OCI-LY1 (cell line): ENCODE measurements at regions not wholly inside any gene's neighbourhood (a gene's known extent, or its start where the extent isn't known, plus 50 kb on each side); places are given as distances from the start of the nearest gene placed in this dataset.
"Not testable (repeated sequence)": the region's sequence is repeated elsewhere in the genome, so short reads cannot be mapped to it uniquely, and the experiment has no call there.

Experiments
- H2AFZ ChIP-seq: fragments of 200-600 bp; sonication (generic), shearing (Covaris generic); 2 replicates; pipeline ENCODE4 v1.6.0; 2014; ENCODE audit warnings: antibody characterized with exemption, mild to moderate bottlenecking, low read length
- H3F3A ChIP-seq: fragments of 200-600 bp; sonication (generic), shearing (Covaris generic); 2 replicates; pipeline ENCODE4 v1.6.0; 2014; ENCODE audit warnings: mild to moderate bottlenecking, antibody characterized with exemption, low read length, moderate library complexity; ENCODE audit not compliant: insufficient read depth
- H3K27ac ChIP-seq: fragments of 200-600 bp; sonication (generic); 2 replicates; pipeline ENCODE4 v1.5.1; 2014; ENCODE audit warnings: low read length, mixed run types, mild to moderate bottlenecking, low read depth; ENCODE audit not compliant: poor library complexity, severe bottlenecking
- H3K27me3 ChIP-seq: fragments of 200-600 bp; sonication (generic); 2 replicates; pipeline ENCODE4 v1.6.0; 2014; ENCODE audit warnings: antibody characterized with exemption, mild to moderate bottlenecking, low read length, moderate library complexity; ENCODE audit not compliant: insufficient read depth
- H3K36me3 ChIP-seq: fragments of 200-600 bp; sonication (generic); 2 replicates; pipeline ENCODE4 v1.6.1; 2014; ENCODE audit warnings: mild to moderate bottlenecking, antibody characterized with exemption, low read length, moderate library complexity, mixed read lengths; ENCODE audit not compliant: insufficient read depth
- H3K4me1 ChIP-seq: fragments of 200-600 bp; sonication (generic); 2 replicates; pipeline ENCODE4 v1.5.1; 2014; ENCODE audit warnings: mild to moderate bottlenecking, low read length, moderate library complexity; ENCODE audit not compliant: insufficient read depth, severe bottlenecking
- H3K4me2 ChIP-seq: fragments of 200-600 bp; sonication (generic), shearing (Covaris generic); 2 replicates; pipeline ENCODE4 v1.6.1; 2014; ENCODE audit warnings: low read length
- H3K4me3 ChIP-seq: fragments of 200-600 bp; sonication (generic); 2 replicates; pipeline ENCODE4 v1.5.1; 2014; ENCODE audit warnings: low read length, low read depth, mild to moderate bottlenecking, mixed read lengths; ENCODE audit not compliant: poor library complexity, severe bottlenecking
- H3K79me2 ChIP-seq: fragments of 200-600 bp; shearing (Covaris generic); 2 replicates; pipeline ENCODE4 v1.6.1; 2016; ENCODE audit warnings: mixed run types, low read length, mixed read lengths; ENCODE audit not compliant: insufficient read depth
- H3K9ac ChIP-seq: fragments of 200-600 bp; sonication (generic), shearing (Covaris generic); 2 replicates; pipeline ENCODE4 v1.6.1; 2014; ENCODE audit warnings: mild to moderate bottlenecking, low read length, mixed read lengths
- H3K9me2 ChIP-seq: fragments of 200-600 bp; sonication (generic), shearing (Covaris generic); 2 replicates; pipeline ENCODE4 v1.6.1; 2014; ENCODE audit warnings: low read depth, mild to moderate bottlenecking, low read length, mixed read lengths
- H3K9me3 ChIP-seq: fragments of 200-600 bp; shearing (Covaris generic); 2 replicates; pipeline ENCODE4 v1.6.1; 2014; ENCODE audit warnings: low read length, mixed read lengths
- H4K20me1 ChIP-seq: fragments of 200-600 bp; sonication (generic), shearing (Covaris generic); 2 replicates; pipeline ENCODE4 v1.6.0; 2016; ENCODE audit warnings: mild to moderate bottlenecking, low read length; ENCODE audit not compliant: insufficient read depth
- CTCF ChIP-seq: fragments of 200-600 bp; sonication (generic), shearing (Covaris generic); IDR thresholded peaks from 2 replicates; pipeline ENCODE4 v1.5.1; 2017; ENCODE audit warnings: mild to moderate bottlenecking, antibody characterized with exemption, low read length, moderate library complexity, mixed read lengths
- EZH2 ChIP-seq: fragments of 200-600 bp; sonication (generic), shearing (Covaris generic); IDR thresholded peaks from 2 replicates; pipeline ENCODE4 v1.8.0; 2017; ENCODE audit warnings: borderline replicate concordance, mixed run types, mild to moderate bottlenecking, antibody characterized with exemption, low read length, moderate library complexity, mixed read lengths

- Histone ChIP-seq H2AFZ (no peak overlapping the region), H3K4me2 (no peak overlapping the region), H3K4me3 (no peak overlapping the region), H3K79me2 (no peaks in the 10 kb centered on the region), H3K9me2 (no peaks in the 10 kb centered on the region), H3K9ac (no peak overlapping the region), H3K27ac (no peak overlapping the region), H3K36me3 (no peaks in the 10 kb centered on the region; the same call in 1 of the 2 replicates), H3F3A (no peaks in the 10 kb centered on the region), H4K20me1 (no peaks in the 10 kb centered on the region), H3K27me3 (no peaks in the 10 kb centered on the region), H3K9me3 (no peaks in the 10 kb centered on the region), H3K4me1 (no peaks in the 10 kb centered on the region)
- TF ChIP-seq EZH2 (no peak), CTCF (no peak)
Observed at GRCh38 chr16:29304251-29304650, 102.3 kb downstream of the NPIPB11 start.

DNA sequence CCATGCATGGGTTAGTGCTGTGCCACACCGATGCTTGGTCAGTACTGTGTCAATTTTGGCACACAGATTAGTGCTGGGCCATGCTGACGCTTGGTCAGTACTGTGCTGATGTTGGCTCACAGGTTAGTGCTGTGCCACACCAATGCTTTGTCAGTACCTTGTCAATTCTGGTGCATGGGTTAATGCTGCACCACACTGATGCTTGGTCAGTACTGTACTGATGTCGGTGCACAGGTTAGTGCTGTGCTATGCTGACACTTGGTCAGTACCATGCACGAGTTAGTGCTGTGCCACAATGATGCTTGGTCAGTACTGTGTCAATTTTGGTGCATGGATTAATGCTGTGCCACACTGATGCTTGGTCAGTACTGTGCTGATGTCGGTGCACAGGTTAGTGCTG lies 103.0 kb downstream of the NPIPB11 start:
- no peak overlapping the region for H2AFZ ChIP-seq
- no peaks in the 10 kb centered on the region for H3K9me3 ChIP-seq
- TF ChIP-seq EZH2 (no peak), CTCF (no peak)
- H4K20me1 ChIP-seq: no peaks in the 10 kb centered on the region
- H3K36me3 ChIP-seq: no peaks in the 10 kb centered on the region; the same call in 1 of the 2 replicates
- no peaks in the 10 kb centered on the region for H3F3A ChIP-seq
- no peak overlapping the region for H3K4me2 ChIP-seq
- H3K4me1 ChIP-seq: no peaks in the 10 kb centered on the region
- H3K79me2 ChIP-seq: no peaks in the 10 kb centered on the region
- no peak overlapping the region for H3K9ac ChIP-seq
- H3K27me3 ChIP-seq: no peaks in the 10 kb centered on the region
- H3K4me3 ChIP-seq: no peak overlapping the region
- H3K27ac ChIP-seq: no peak overlapping the region
- H3K9me2 ChIP-seq: no peaks in the 10 kb centered on the region

DNA sequence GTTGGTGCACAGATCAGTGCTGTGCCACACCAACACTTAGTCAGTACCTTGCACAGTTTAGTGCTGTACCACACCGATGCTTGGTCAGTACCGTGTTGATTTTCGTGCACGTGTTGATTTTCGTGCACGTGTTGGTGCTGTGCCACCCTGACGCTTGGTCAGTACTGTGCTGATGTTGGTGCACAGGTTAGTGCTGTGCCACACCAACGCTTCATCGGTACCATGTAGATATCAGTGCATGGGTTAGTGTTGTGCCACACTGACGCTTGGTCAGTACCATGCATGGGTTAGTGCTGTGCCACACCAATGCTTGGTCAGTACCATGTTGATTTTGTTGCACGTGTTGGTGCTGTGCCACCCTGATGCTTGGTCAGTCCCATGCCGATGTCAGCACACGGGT lies 103.5 kb downstream of the NPIPB11 start:
- no peak overlapping the region for H2AFZ ChIP-seq
- no peak for TF ChIP-seq CTCF
- TF ChIP-seq EZH2: no peak
- H3K4me3 ChIP-seq: no peak overlapping the region

GRCh38 chr16:29302433-29302832 lies 104.1 kb downstream of the NPIPB11 start:
- not testable (repeated sequence) for H3K36me3 ChIP-seq, H3K27me3 ChIP-seq, H3K4me3 ChIP-seq, H3K9ac ChIP-seq, H3K27ac ChIP-seq, H3K4me1 ChIP-seq, H3K4me2 ChIP-seq, H3K79me2 ChIP-seq, H3K9me3 ChIP-seq, H4K20me1 ChIP-seq, H3K9me2 ChIP-seq, H2AFZ ChIP-seq, H3F3A ChIP-seq

More for the DNA sequence above, 103.5 kb downstream of the NPIPB11 start:
- H3F3A ChIP-seq: no peaks in the 10 kb centered on the region
- no peaks in the 10 kb centered on the region for H3K9me3 ChIP-seq
- no peaks in the 10 kb centered on the region for H4K20me1 ChIP-seq
- no peaks in the 10 kb centered on the region for H3K4me1 ChIP-seq
- H3K27me3 ChIP-seq: no peaks in the 10 kb centered on the region
- no peak overlapping the region for H3K27ac ChIP-seq
- no peaks in the 10 kb centered on the region; the same call in 1 of the 2 replicates for H3K36me3 ChIP-seq
- H3K79me2 ChIP-seq: no peaks in the 10 kb centered on the region
- H3K9ac ChIP-seq: no peak overlapping the region
- no peak overlapping the region for H3K4me2 ChIP-seq
- no peaks in the 10 kb centered on the region for H3K9me2 ChIP-seq

DNA sequence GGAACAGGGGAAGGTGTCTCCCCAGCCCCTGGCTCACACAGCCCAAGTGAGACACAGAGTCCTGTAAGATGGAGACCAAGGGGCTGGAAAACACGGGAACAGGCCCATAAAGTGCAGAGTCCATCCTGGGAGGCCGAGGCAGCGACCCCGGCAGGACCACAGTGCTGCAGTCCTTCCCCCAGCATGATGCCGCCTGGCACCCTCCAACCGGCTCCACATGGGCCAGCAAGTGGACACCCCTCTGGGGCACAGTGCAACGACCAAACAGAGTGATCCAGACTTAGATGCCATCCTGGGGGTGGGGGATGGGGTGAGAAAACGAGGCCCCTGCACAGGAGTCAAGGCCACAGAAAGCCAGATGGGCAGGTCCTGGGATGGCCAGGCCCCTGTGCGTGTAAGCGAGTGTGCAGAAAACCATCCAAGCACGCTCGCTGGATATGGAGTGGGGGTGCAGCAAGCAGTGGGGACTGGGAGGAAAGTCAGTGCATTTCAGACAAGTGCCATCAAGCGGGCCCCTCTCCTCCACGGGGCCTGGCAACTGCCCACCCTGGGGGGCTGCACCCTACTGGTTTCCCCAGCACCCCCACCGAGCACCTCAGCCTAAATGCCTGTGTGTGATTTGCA lies 104.7 kb downstream of the NPIPB11 start:
- not testable (repeated sequence) for H3K79me2 ChIP-seq, H3K36me3 ChIP-seq, H3K4me2 ChIP-seq, H3K27ac ChIP-seq, H4K20me1 ChIP-seq, H3K4me1 ChIP-seq, H3K9me3 ChIP-seq, H2AFZ ChIP-seq, H3K27me3 ChIP-seq, H3F3A ChIP-seq, H3K9me2 ChIP-seq, H3K9ac ChIP-seq, H3K4me3 ChIP-seq
